ENCODE measurements at regions not wholly inside any gene's neighbourhood (a gene's known extent, or its start where the extent isn't known, plus 50 kb on each side); places are given as distances from the start of the nearest gene placed in this dataset.

DNA sequence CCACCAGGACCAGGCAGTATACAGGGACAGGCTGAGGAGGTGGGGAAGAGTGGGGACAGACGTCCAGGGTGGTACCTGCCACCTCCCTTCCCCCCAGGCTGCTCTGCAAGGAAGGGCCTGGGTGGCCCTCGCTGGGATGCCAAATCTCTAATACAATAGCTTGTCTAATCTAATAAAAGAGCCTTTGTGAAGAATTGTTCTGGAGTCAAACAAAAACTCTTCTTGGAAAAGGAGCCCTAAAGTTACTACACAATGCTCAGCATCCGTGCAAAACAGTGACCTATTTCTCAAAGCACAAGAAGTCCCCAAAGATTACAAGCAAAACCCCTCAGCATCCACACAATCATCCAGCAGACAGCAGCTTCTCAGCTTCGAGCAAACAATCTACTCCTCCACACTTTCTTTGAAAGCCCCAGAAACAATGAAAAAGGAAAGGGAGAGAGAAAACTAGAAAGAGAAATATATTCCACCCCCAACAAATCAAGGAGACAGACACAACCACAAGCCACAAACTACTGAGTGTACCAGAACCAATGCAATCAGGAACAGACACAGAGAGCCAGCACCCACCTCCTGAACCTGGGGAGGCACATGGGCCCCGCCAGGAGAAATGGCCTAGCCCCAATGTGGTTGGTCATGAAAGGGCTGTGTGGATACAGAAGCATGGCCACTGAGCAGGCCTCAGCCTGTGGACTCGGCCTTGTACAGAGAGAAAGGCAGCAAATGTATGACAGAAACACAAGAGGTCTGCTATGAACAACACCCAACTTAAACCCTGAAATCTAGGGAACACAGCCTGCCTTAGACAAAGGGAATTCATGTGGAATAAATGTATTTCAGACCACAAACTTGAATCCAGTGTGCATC lies 177.1 kb upstream of the CHRNA7 start:
- TF ChIP-seq, protein P1, sequence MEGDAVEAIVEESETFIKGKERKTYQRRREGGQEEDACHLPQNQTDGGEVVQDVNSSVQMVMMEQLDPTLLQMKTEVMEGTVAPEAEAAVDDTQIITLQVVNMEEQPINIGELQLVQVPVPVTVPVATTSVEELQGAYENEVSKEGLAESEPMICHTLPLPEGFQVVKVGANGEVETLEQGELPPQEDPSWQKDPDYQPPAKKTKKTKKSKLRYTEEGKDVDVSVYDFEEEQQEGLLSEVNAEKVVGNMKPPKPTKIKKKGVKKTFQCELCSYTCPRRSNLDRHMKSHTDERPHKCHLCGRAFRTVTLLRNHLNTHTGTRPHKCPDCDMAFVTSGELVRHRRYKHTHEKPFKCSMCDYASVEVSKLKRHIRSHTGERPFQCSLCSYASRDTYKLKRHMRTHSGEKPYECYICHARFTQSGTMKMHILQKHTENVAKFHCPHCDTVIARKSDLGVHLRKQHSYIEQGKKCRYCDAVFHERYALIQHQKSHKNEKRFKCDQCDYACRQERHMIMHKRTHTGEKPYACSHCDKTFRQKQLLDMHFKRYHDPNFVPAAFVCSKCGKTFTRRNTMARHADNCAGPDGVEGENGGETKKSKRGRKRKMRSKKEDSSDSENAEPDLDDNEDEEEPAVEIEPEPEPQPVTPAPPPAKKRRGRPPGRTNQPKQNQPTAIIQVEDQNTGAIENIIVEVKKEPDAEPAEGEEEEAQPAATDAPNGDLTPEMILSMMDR (IDR thresholded peaks at IDR 0.05) = no peak
- no peak for TF ChIP-seq POLR2A (IDR thresholded peaks at IDR 0.05)
- H3K27me3 ChIP-seq = no peaks in the 10 kb centered on the region
- H3K4me3 ChIP-seq = no peak overlapping the region
- intact Hi-C loops (cut with DNase I; ENCODE audit: low total_unique reads) = no loop called here
- no peaks in the 10 kb centered on the region for H3K9me3 ChIP-seq
- peak; percentile 34 for DNase-seq
- H3K4me1 ChIP-seq = peaks cover 6% of the 10 kb centered on the region
- 36 to 51% methylated on average over 6 of the region's 6 CpGs for WGBS, 2 donors
- peak overlapping the region; percentile 25 to 53 for H3K27ac ChIP-seq
- H3K36me3 ChIP-seq (ENCODE audit: low read depth, missing control alignments) = no peaks in the 10 kb centered on the region

DNA sequence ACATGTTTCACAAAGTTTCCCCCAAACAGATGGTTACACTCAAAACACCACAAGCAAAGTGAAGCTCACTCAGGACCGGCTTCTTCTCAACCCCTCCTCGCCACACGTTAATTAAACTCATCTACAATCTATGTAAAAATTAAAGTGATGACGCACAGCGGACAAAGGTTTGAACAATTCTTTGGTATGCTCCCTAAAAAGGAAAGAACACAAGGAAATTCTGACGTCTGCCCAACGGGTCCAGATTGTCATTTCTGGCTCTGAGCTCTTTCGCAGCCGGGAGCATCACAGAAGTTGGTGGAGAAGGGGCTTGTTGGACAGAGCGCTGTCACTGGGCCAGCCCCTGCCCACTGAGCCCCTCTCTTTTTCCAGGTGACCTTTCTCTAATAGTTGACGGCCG lies 173.7 kb upstream of the CHRNA7 start:
- peaks cover 6% of the 10 kb centered on the region for H3K4me1 ChIP-seq
- no peaks in the 10 kb centered on the region for H3K27me3 ChIP-seq
- no peak overlapping the region for H3K4me3 ChIP-seq
- no peaks in the 10 kb centered on the region for H3K36me3 ChIP-seq (ENCODE audit: low read depth, missing control alignments)
- no peaks in the 10 kb centered on the region for H3K9me3 ChIP-seq
- DNase-seq = no peak
- TF ChIP-seq, protein P1 (IDR thresholded peaks at IDR 0.05) = no peak
- TF ChIP-seq POLR2A (IDR thresholded peaks at IDR 0.05) = no peak
- H3K27ac ChIP-seq = no peak overlapping the region
- WGBS, 2 donors = 86% methylated on average over 12 of the region's 12 CpGs
- intact Hi-C loops (cut with DNase I; ENCODE audit: low total_unique reads) = no loop called here

DNA sequence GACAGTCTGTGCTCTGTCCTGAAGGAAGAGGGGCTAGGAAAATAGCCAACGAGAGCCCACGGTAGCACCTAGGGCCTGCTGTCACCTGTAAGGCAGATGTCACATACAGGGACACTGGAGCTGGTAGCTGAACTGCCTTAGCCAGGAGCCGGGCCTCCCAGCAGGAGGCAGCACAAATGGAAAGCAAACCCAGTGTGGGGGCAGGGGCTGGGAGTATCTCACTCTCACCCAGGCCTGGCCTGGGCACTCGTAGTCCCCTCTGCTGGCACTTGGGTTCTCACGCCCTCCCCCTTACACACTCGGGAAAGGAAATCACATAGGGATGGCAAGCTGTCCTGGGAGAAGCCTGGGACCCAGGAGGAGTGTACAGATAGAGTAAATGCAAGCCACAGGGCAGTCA lies 173.1 kb upstream of the CHRNA7 start:
- Histone ChIP-seq H3K27me3 (no peaks in the 10 kb centered on the region), H3K4me3 (no peak overlapping the region), H3K9me3 (no peaks in the 10 kb centered on the region), H3K4me1 (peaks cover 6% of the 10 kb centered on the region), H3K27ac (no peak overlapping the region), H3K36me3 (ENCODE audit: low read depth, missing control alignments) (no peaks in the 10 kb centered on the region)
- intact Hi-C loops (cut with DNase I; ENCODE audit: low total_unique reads) = no loop called here
- no peak for DNase-seq
- WGBS, 2 donors = 68 to 73% methylated on average over 6 of the region's 6 CpGs
- TF ChIP-seq, protein P1 (IDR thresholded peaks at IDR 0.05) = no peak
- TF ChIP-seq POLR2A (IDR thresholded peaks at IDR 0.05) = no peak

DNA sequence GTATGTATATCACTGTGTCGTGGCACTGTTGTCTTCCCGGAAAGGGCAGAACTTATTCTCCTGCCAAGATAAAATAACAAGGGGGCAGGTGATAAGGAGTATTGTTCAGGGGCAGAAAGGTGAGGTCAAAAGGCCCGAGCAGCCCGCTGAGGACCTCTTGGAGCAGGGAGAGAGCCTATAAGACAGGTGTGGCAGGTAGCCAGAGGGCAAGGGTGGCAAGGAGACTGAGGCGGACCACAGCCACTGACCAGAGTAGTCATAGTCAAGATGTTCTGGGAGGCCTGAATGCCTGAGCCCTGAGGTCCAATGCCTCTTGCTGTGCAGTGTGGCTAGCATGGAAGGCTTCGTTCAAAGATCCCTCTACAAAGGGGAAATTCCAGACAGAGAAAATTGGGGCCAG lies 172.3 kb upstream of the CHRNA7 start:
- no peak overlapping the region for H3K4me3 ChIP-seq
- H3K27ac ChIP-seq = no peak overlapping the region
- intact Hi-C loops (cut with DNase I; ENCODE audit: low total_unique reads) = no loop called here
- 79 to 80% methylated on average over 6 of the region's 6 CpGs for WGBS, 2 donors
- TF ChIP-seq, protein P1 (IDR thresholded peaks at IDR 0.05) = no peak
- no peak for TF ChIP-seq POLR2A (IDR thresholded peaks at IDR 0.05)
- H3K27me3 ChIP-seq = no peaks in the 10 kb centered on the region
- DNase-seq = no peak
- no peaks in the 10 kb centered on the region for H3K9me3 ChIP-seq
- peaks cover 6% of the 10 kb centered on the region for H3K4me1 ChIP-seq
- H3K36me3 ChIP-seq (ENCODE audit: low read depth, missing control alignments) = no peaks in the 10 kb centered on the region

DNA sequence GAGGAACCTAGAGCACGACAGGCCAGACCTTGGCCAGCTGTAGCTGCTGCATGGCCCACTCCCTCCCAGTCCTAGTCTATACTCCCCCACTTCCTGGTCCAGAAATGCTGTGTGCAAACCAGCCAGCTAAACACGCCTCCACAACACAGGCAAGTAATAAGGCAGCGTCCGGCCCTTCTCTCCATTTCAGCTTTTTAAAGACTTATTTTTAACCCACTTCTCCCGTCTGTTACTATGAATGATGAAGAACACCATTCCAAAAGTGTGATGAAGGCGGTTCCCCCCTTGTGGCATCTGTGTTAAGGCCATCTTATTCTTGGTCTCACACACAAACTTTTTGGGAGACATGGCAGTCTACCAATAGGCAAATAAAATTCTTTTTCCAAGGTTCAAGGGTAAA lies 164.1 kb upstream of the CHRNA7 start:
- DNase-seq = no peak
- 57 to 59% methylated on average over 6 of the region's 6 CpGs for WGBS, 2 donors
- Histone ChIP-seq H3K4me3 (no peak overlapping the region), H3K36me3 (ENCODE audit: low read depth, missing control alignments) (no peaks in the 10 kb centered on the region), H3K4me1 (peaks cover 22% of the 10 kb centered on the region), H3K27me3 (no peaks in the 10 kb centered on the region), H3K9me3 (no peaks in the 10 kb centered on the region), H3K27ac (no peak overlapping the region)
- TF ChIP-seq, protein P1 (IDR thresholded peaks at IDR 0.05) = no peak
- TF ChIP-seq POLR2A (IDR thresholded peaks at IDR 0.05) = no peak
- intact Hi-C loops (cut with DNase I; ENCODE audit: low total_unique reads) = no loop called here

Data from testis (tissue), 2 donors.